Endothelial cell of umbilical vein (primary cell): ENCODE measurements at regions not wholly inside any gene's neighbourhood (a gene's known extent, or its start where the extent isn't known, plus 50 kb on each side); places are given as distances from the start of the nearest gene placed in this dataset.

Experiments
- BruUV-seq: library from RNA; stranded (reverse); fragments of 400-500 nt; replicated peaks from 2 replicates; lab custom pipeline; 2021; lab: Mats Ljungman, UMichigan
- CTCF ChIA-PET: fragments of 300-600, 350-600 bp; sonication (Branson Sonifier 250); formaldehyde crosslinking; loops from one replicate; lab custom pipeline; 2021; ENCODE audit warnings: antibody characterized with exemption, inconsistent platforms; lab: Charles Lee
- POLR2A ChIA-PET: fragments of 300-600, 350-600 bp; sonication (Branson Sonifier 250); formaldehyde crosslinking; loops from one replicate; lab custom pipeline; 2021; ENCODE audit warnings: antibody characterized with exemption, inconsistent platforms; lab: Charles Lee
- DNase-seq: peaks from one replicate; pipeline ENCODE4 v3.0.0-alpha.2; 2011; ENCODE audit warnings: low read depth, low spot score
- FAIRE-seq: peaks from 2 replicates; lab custom pipeline; 2011; peaks lifted over from hg19 to GRCh38; lab: Jason Lieb, UNC
- H2AFZ ChIP-seq: 2 replicates; pipeline ENCODE4 v1.6.0; 2012; ENCODE audit warnings: low read depth, low read length, control low read depth, inconsistent platforms
- H3K27ac ChIP-seq: 2 replicates; pipeline ENCODE4 v1.5.1; 2011; ENCODE audit warnings: low read depth, mild to moderate bottlenecking, control low read depth, low read length, moderate library complexity; ENCODE audit not compliant: insufficient read depth
- H3K27me3 ChIP-seq, 2 experiments: 2 replicates each; pipeline versions ENCODE4 v1.6.0 to v1.6.1; 2011; ENCODE audit warnings: low read length in 2 of 2, mixed read lengths in 1 of 2; ENCODE audit not compliant: control insufficient read depth in 2 of 2, insufficient read depth in 2 of 2
- H3K36me3 ChIP-seq, 2 experiments: 2 replicates in 1 of 2; 3 replicates in 1 of 2; pipeline ENCODE4 v1.5.1; 2011; ENCODE audit warnings: low read length in 2 of 2, mild to moderate bottlenecking in 1 of 2, moderate library complexity in 1 of 2; ENCODE audit not compliant: control insufficient read depth in 2 of 2, insufficient read depth in 2 of 2; ENCODE audit errors: extremely low read depth in 1 of 2
- H3K4me1 ChIP-seq: 3 replicates; pipeline ENCODE4 v1.5.1; 2011; ENCODE audit warnings: mild to moderate bottlenecking, low read length; ENCODE audit not compliant: control insufficient read depth, insufficient read depth; ENCODE audit errors: extremely low read depth
- H3K4me2 ChIP-seq: 2 replicates; pipeline ENCODE4 v1.6.1; 2011; ENCODE audit warnings: low read length, control low read depth, mixed read lengths; ENCODE audit not compliant: insufficient read depth
- H3K4me3 ChIP-seq, 3 experiments: fragments of 200-600 bp in 1 of 3; sonication (generic), shearing (Covaris generic) in 1 of 3; replicated peaks in 1 of 3; 2 replicates each; pipeline ENCODE4 v1.5.1; 2011 to 2016; ENCODE audit warnings: control low read depth in 3 of 3, low read length in 3 of 3, mild to moderate bottlenecking in 2 of 3, inconsistent platforms in 1 of 3, low read depth in 1 of 3, moderate library complexity in 1 of 3; ENCODE audit not compliant: insufficient read depth in 1 of 3
- H3K79me2 ChIP-seq: 2 replicates; pipeline ENCODE4 v1.6.0; 2012; ENCODE audit warnings: low read length, inconsistent platforms; ENCODE audit not compliant: control insufficient read depth, insufficient read depth
- H3K9ac ChIP-seq: replicated peaks from 2 replicates; pipeline ENCODE3; 2011; ENCODE audit warnings: low read length, control low read depth; ENCODE audit not compliant: insufficient read depth; ENCODE audit errors: extremely low read depth
- H3K9me1 ChIP-seq: replicated peaks from 3 replicates; pipeline ENCODE4 v1.6.0; 2011; ENCODE audit warnings: mild to moderate bottlenecking, low read length; ENCODE audit not compliant: control insufficient read depth, insufficient read depth; ENCODE audit errors: extremely low read depth
- H3K9me3 ChIP-seq: replicated peaks from 2 replicates; pipeline ENCODE4 v1.5.1; 2012; ENCODE audit warnings: low read length, inconsistent platforms; ENCODE audit not compliant: control insufficient read depth, insufficient read depth
- H4K20me1 ChIP-seq: replicated peaks from 2 replicates; pipeline ENCODE3; 2011; ENCODE audit warnings: mild to moderate bottlenecking, low read length; ENCODE audit not compliant: control insufficient read depth, insufficient read depth; ENCODE audit errors: extremely low read depth
- EZH2 ChIP-seq: IDR thresholded peaks from 2 replicates; pipeline ENCODE4 v1.6.1; 2012; ENCODE audit warnings: borderline replicate concordance, low read depth, mild to moderate bottlenecking, moderate library complexity, low read length, inconsistent platforms; ENCODE audit not compliant: severe bottlenecking
- FOS ChIP-seq: IDR thresholded peaks from 2 replicates; pipeline ENCODE4 v1.6.1; 2011; ENCODE audit warnings: mild to moderate bottlenecking, low read length, moderate library complexity, borderline replicate concordance; ENCODE audit not compliant: insufficient read depth
- GATA2 ChIP-seq: IDR thresholded peaks from 2 replicates; pipeline ENCODE4 v1.7.0; 2011; ENCODE audit warnings: low read depth, mild to moderate bottlenecking, moderate library complexity, mixed read lengths, low read length; ENCODE audit not compliant: insufficient read length, insufficient read depth
- JUN ChIP-seq: IDR thresholded peaks from 2 replicates; pipeline ENCODE4 v1.6.1; 2011; ENCODE audit warnings: borderline replicate concordance, low read depth; ENCODE audit not compliant: insufficient read length, insufficient read depth
- MYC ChIP-seq: IDR thresholded peaks from one replicate; pipeline ENCODE4 v1.6.1; 2011; ENCODE audit warnings: mild to moderate bottlenecking, low read depth, low read length
- POLR2A ChIP-seq: IDR thresholded peaks from 2 replicates; pipeline ENCODE4 v1.6.1; 2012; ENCODE audit warnings: low read depth, mild to moderate bottlenecking, control low read depth, low read length
- POLR2AphosphoS5 ChIP-seq: IDR thresholded peaks from 2 replicates; pipeline ENCODE4 v1.6.1; 2012; ENCODE audit warnings: low read depth, mild to moderate bottlenecking, control low read depth, low read length, moderate library complexity; ENCODE audit not compliant: insufficient read depth
- dilution Hi-C: fragments of 300-500 bp; cut with MboI; formaldehyde crosslinking; loops from one replicate; pipeline ENCODE4 v1.15.0; 2019; ENCODE audit warnings: low sequenced_read_pairs; ENCODE audit not compliant: extremely low pct_ligation_motif_present
- intact Hi-C: fragments of 100-400 bp; cut with micrococcal nuclease; formaldehyde crosslinking; loops from one replicate; pipeline ENCODE4 v1.10.0; 2022
- TF ChIP-seq, protein P1 (sequence below): IDR thresholded peaks from 2 replicates; pipeline ENCODE4 v1.6.1; 2011; ENCODE audit not compliant: insufficient read depth, insufficient read length
- TF ChIP-seq, protein P2 (sequence below), 2 donors: IDR thresholded peaks; 1 replicate in 1 of 2; 2 replicates in 1 of 2; pipeline ENCODE4 v1.5.1; 2011; ENCODE audit warnings: low read length in 2 of 2, mild to moderate bottlenecking in 2 of 2, moderate library complexity in 2 of 2, control low read depth in 1 of 2, inconsistent platforms in 1 of 2, low read depth in 1 of 2; ENCODE audit not compliant: insufficient read depth in 1 of 2; ENCODE audit errors: extremely low read depth in 1 of 2

DNA sequence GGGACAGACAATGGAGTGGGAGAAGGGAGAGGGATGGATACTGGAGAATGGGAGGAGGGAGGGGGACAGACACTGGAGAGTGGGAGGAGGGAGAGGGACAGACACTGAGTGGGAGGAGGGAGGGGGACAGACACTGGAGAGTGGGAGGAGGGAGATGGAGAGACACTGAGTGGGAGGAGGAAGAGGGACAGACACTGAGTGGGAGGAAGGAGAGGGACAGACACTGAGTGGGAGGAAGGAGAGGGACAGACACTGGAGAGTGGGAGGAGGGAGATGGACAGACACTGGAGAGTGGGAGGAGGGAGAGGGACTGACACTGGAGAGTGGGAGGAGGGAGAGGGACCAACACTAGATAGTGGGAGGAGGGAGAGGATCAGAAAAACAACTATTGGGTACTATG lies 426.7 kb upstream of the PMFBP1 start:
- no peaks in the 10 kb centered on the region for H3K36me3 ChIP-seq
- dilution Hi-C loops: no loop called here
- no peak overlapping the region for H3K27ac ChIP-seq
- no peak overlapping the region for H2AFZ ChIP-seq
- H3K79me2 ChIP-seq: no peaks in the 10 kb centered on the region
- H4K20me1 ChIP-seq: no peaks in the 10 kb centered on the region
- no peaks in the 10 kb centered on the region for H3K4me1 ChIP-seq
- DNase-seq (no peak), FAIRE-seq (no peak)
- no peak overlapping the region for H3K9ac ChIP-seq
- no TSS peak for BruUV-seq
- TF ChIP-seq, protein P1, sequence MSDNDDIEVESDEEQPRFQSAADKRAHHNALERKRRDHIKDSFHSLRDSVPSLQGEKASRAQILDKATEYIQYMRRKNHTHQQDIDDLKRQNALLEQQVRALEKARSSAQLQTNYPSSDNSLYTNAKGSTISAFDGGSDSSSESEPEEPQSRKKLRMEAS: no peak
- no peak for TF ChIP-seq FOS
- no peak for TF ChIP-seq POLR2A
- TF ChIP-seq, protein P2, sequence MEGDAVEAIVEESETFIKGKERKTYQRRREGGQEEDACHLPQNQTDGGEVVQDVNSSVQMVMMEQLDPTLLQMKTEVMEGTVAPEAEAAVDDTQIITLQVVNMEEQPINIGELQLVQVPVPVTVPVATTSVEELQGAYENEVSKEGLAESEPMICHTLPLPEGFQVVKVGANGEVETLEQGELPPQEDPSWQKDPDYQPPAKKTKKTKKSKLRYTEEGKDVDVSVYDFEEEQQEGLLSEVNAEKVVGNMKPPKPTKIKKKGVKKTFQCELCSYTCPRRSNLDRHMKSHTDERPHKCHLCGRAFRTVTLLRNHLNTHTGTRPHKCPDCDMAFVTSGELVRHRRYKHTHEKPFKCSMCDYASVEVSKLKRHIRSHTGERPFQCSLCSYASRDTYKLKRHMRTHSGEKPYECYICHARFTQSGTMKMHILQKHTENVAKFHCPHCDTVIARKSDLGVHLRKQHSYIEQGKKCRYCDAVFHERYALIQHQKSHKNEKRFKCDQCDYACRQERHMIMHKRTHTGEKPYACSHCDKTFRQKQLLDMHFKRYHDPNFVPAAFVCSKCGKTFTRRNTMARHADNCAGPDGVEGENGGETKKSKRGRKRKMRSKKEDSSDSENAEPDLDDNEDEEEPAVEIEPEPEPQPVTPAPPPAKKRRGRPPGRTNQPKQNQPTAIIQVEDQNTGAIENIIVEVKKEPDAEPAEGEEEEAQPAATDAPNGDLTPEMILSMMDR (IDR thresholded peaks at IDR 0.05; ENCODE audit: extremely low read depth in 1 of 2, insufficient read depth in 1 of 2, low read depth in 1 of 2, low read length in 2 of 2): no peak
- TF ChIP-seq EZH2: no peak
- no peak for TF ChIP-seq POLR2AphosphoS5
- TF ChIP-seq GATA2: no peak
- TF ChIP-seq MYC: no peak
- TF ChIP-seq JUN: no peak
- H3K27me3 ChIP-seq: no peaks in the 10 kb centered on the region
- H3K4me3 ChIP-seq: no peak overlapping the region
- no peaks in the 10 kb centered on the region for H3K9me3 ChIP-seq
- no peak overlapping the region for H3K4me2 ChIP-seq
- ChIA-PET CTCF (no interaction called here), POLR2A (no interaction called here)
- no peaks in the 10 kb centered on the region for H3K9me1 ChIP-seq
- intact Hi-C loops: no loop called here
